ENCODE measurements at regions not wholly inside any gene's neighbourhood (a gene's known extent, or its start where the extent isn't known, plus 50 kb on each side); places are given as distances from the start of the nearest gene placed in this dataset.

DNA sequence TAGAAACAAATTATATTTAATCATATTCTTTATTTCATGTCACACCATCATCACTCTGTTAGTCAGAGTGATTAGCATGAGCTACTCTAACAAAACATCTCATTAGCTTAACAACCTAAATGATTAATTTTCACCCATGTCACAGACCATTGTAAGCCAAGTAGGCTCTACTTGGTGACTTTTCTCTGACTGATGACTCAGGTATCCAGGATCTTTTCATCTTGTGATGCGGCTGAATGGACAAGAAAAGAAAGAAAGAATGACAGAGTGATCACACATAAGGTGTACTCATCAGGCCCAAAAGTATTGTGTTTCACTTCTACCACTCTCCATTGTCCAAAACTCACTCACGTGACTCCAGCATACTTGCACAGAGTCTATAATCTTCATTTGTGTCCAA, 299.3 kb downstream of the ANXA1 start:
- TF ChIP-seq, protein P1, sequence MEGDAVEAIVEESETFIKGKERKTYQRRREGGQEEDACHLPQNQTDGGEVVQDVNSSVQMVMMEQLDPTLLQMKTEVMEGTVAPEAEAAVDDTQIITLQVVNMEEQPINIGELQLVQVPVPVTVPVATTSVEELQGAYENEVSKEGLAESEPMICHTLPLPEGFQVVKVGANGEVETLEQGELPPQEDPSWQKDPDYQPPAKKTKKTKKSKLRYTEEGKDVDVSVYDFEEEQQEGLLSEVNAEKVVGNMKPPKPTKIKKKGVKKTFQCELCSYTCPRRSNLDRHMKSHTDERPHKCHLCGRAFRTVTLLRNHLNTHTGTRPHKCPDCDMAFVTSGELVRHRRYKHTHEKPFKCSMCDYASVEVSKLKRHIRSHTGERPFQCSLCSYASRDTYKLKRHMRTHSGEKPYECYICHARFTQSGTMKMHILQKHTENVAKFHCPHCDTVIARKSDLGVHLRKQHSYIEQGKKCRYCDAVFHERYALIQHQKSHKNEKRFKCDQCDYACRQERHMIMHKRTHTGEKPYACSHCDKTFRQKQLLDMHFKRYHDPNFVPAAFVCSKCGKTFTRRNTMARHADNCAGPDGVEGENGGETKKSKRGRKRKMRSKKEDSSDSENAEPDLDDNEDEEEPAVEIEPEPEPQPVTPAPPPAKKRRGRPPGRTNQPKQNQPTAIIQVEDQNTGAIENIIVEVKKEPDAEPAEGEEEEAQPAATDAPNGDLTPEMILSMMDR (IDR thresholded peaks at IDR 0.05; ENCODE audit: insufficient read depth, low read length, poor library complexity, severe bottlenecking): no peak
- TF ChIP-seq EZH2phosphoT487 (conservative IDR thresholded peaks at IDR 0.05; ENCODE audit: low read length): no peak

Measured in SU-DHL-6 (cell line).